Lung (tissue), 11 donors: ENCODE measurements at regions not wholly inside any gene's neighbourhood (a gene's known extent, or its start where the extent isn't known, plus 50 kb on each side); places are given as distances from the start of the nearest gene placed in this dataset.
"Not testable (repeated sequence)": the region's sequence is repeated elsewhere in the genome, so short reads cannot be mapped to it uniquely, and the experiment has no call there.

Experiments used
- ATAC-seq: fragments of 200-7000 bp; cut with Tn5 transposase; one replicate; pipeline ENCODE4 v1.9.1; 2020; ENCODE audit warnings: moderate number of reproducible peaks; ENCODE audit not compliant: insufficient read depth, low FRiP score
- DNase-seq, 3 donors: peaks; one replicate each; pipeline ENCODE4 v3.0.0-alpha.2; 2013 to 2017
- H3K27ac ChIP-seq, 2 donors: one replicate each; pipeline ENCODE4 v1.5.1; 2013; ENCODE audit warnings: mild to moderate bottlenecking in 2 of 2, moderate library complexity in 2 of 2, control low read depth in 1 of 2, inconsistent platforms in 1 of 2, low read depth in 1 of 2, low read length in 1 of 2
- H3K27me3 ChIP-seq, 3 donors: one replicate each; pipeline ENCODE4 v1.5.1; 2013; ENCODE audit warnings: low read length in 2 of 3; ENCODE audit not compliant: control insufficient read depth in 3 of 3, insufficient read depth in 3 of 3
- H3K36me3 ChIP-seq, 4 donors: one replicate each; pipeline ENCODE4 v1.5.1; 2013; ENCODE audit warnings: low read length in 4 of 4, mild to moderate bottlenecking in 1 of 4, moderate library complexity in 1 of 4; ENCODE audit not compliant: control insufficient read depth in 4 of 4, insufficient read depth in 4 of 4
- H3K4me1 ChIP-seq, 5 donors: one replicate each; pipeline ENCODE4 v1.5.1; 2013; ENCODE audit warnings: low read length in 5 of 5, mild to moderate bottlenecking in 2 of 5, moderate library complexity in 1 of 5; ENCODE audit not compliant: control insufficient read depth in 5 of 5, insufficient read depth in 5 of 5
- H3K4me3 ChIP-seq: one replicate; pipeline ENCODE4 v1.5.1; 2013; ENCODE audit warnings: mild to moderate bottlenecking, control low read depth, moderate library complexity
- H3K9ac ChIP-seq, 2 donors: one replicate each; pipeline ENCODE4 v1.5.1; 2013; ENCODE audit warnings: low read length in 2 of 2, control low read depth in 1 of 2; ENCODE audit not compliant: insufficient read depth in 1 of 2
- H3K9me3 ChIP-seq, 4 donors: one replicate each; pipeline ENCODE4 v1.5.1; 2013; ENCODE audit warnings: low read length in 3 of 4, mild to moderate bottlenecking in 1 of 4, moderate library complexity in 1 of 4; ENCODE audit not compliant: control insufficient read depth in 4 of 4, insufficient read depth in 3 of 4
- CTCF ChIP-seq: IDR thresholded peaks from 2 replicates; pipeline ENCODE4 v1.5.1; 2012; ENCODE audit warnings: mild to moderate bottlenecking; ENCODE audit errors: control extremely low read depth, extremely low read depth
- WGBS, 2 donors: extraction: QIAGEN DNeasy Blood & Tissue Kit; methylation state at CpG; one replicate each; pipeline ENCODE4 v1.1.7; 2013; 5-methylcytosine and 5-hydroxymethylcytosine counted together
- donor health status: control.
- donor health status: control.
- donor health status: Bipolar disorder and iron deficiency.
- donor health status: healthy.
- donor health status: DM: yes; HTN: yes; CAD: no.

- peaks cover 0 to 36% (median 0%) of the 10 kb centered on the region in 4 donors for H3K9me3 ChIP-seq
- H3K9ac ChIP-seq: no peak overlapping the region
These were observed 135.8 kb upstream of the PEG3 start for GRCh38 chr19:56976300-56976699.

GRCh38 chr19:56976995-56977906 lies 136.7 kb upstream of the PEG3 start:
- 81 to 90% methylated on average over 14 of the region's 14 CpGs for WGBS, 2 donors
- no peak for TF ChIP-seq CTCF
- Histone ChIP-seq H3K4me1 (peaks cover 0 to 10% (median 0%) of the 10 kb centered on the region in 5 donors), H3K4me3 (no peak overlapping the region), H3K27ac (no peak overlapping the region), H3K9ac (no peak overlapping the region), H3K9me3 (peaks cover 0 to 35% (median 0%) of the 10 kb centered on the region in 4 donors), H3K27me3 (no peaks in the 10 kb centered on the region), H3K36me3 (no peaks in the 10 kb centered on the region)
- ATAC-seq: no peak
- no peak for DNase-seq

More at GRCh38 chr19:56976300-56976699, 135.8 kb upstream of the PEG3 start:
- peaks cover 0 to 10% (median 0%) of the 10 kb centered on the region in 5 donors for H3K4me1 ChIP-seq
- H3K36me3 ChIP-seq: no peaks in the 10 kb centered on the region
- H3K4me3 ChIP-seq: no peak overlapping the region
- DNase-seq (no peak), ATAC-seq (no peak)
- H3K27ac ChIP-seq: no peak overlapping the region
- no peaks in the 10 kb centered on the region for H3K27me3 ChIP-seq
- 71 to 75% methylated on average over 4 of the region's 4 CpGs for WGBS, 2 donors
- TF ChIP-seq CTCF: no peak

GRCh38 chr19:56978023-56978565 lies 137.6 kb upstream of the PEG3 start:
- no peak for TF ChIP-seq CTCF
- Histone ChIP-seq H3K9ac (no peak overlapping the region), H3K36me3 (no peaks in the 10 kb centered on the region), H3K9me3 (peaks cover 0 to 30% (median 0%) of the 10 kb centered on the region in 4 donors), H3K27ac (no peak overlapping the region), H3K27me3 (no peaks in the 10 kb centered on the region), H3K4me3 (no peak overlapping the region), H3K4me1 (peaks cover 0 to 10% (median 0%) of the 10 kb centered on the region in 5 donors)
- 31 to 35% methylated on average over 20 of the region's 20 CpGs for whole genome bisulfite sequencing, 2 donors
- peak in 2 of 3 donors; percentile 22 to 32 for DNase-seq
- ATAC-seq: no peak

- peaks cover 0 to 31% (median 0%) of the 10 kb centered on the region in 4 donors for H3K9me3 ChIP-seq
- H3K27me3 ChIP-seq, H3K4me3 ChIP-seq, H3K36me3 ChIP-seq, H3K4me1 ChIP-seq, DNase-seq, H3K9ac ChIP-seq, H3K27ac ChIP-seq, ATAC-seq: not testable (repeated sequence)
- WGBS, 2 donors: 90 to 91% methylated on average over 7 of the region's 7 CpGs
These were observed 139.5 kb upstream of the USP29 start for GRCh38 chr19:56980326-56980725.
